ENCODE measurements at regions not wholly inside any gene's neighbourhood (a gene's known extent, or its start where the extent isn't known, plus 50 kb on each side); places are given as distances from the start of the nearest gene placed in this dataset.

GRCh38 chr14:101176535-101177205, 273.1 kb upstream of the RTL1 start:
- peak; percentile 55 for DNase-seq (ENCODE audit: low spot score)
- H3K4me3 ChIP-seq, result no peak overlapping the region
- no peaks in the 10 kb centered on the region for H3K27me3 ChIP-seq
- peaks cover 0 to 6% of the 10 kb centered on the region in 2 donors for H3K9me3 ChIP-seq
- H3K4me1 ChIP-seq, result no peaks in the 10 kb centered on the region
- H3K27ac ChIP-seq, result no peak overlapping the region
- no peak for TF ChIP-seq CTCF (IDR thresholded peaks at IDR 0.05)
- no peaks in the 10 kb centered on the region for H3K36me3 ChIP-seq

GRCh38 chr14:101177301-101177971, 273.9 kb upstream of the RTL1 start:
- peaks cover 0 to 6% of the 10 kb centered on the region in 2 donors for H3K9me3 ChIP-seq
- no peak for TF ChIP-seq CTCF (IDR thresholded peaks at IDR 0.05)
- H3K27me3 ChIP-seq, result no peaks in the 10 kb centered on the region
- H3K4me1 ChIP-seq, result no peaks in the 10 kb centered on the region
- H3K36me3 ChIP-seq, result no peaks in the 10 kb centered on the region
- no peak overlapping the region for H3K27ac ChIP-seq
- DNase-seq (ENCODE audit: low spot score), result peak; percentile 54
- no peak overlapping the region for H3K4me3 ChIP-seq

- TF ChIP-seq CTCF (IDR thresholded peaks at IDR 0.05), result no peak
- H3K4me3 ChIP-seq, result no peak overlapping the region
- peaks cover 0 to 2% of the 10 kb centered on the region in 2 donors for H3K9me3 ChIP-seq
- no peaks in the 10 kb centered on the region for H3K36me3 ChIP-seq
- H3K4me1 ChIP-seq, result no peaks in the 10 kb centered on the region
- no peak overlapping the region for H3K27ac ChIP-seq
- no peaks in the 10 kb centered on the region for H3K27me3 ChIP-seq
- peak; percentile 40 for DNase-seq (ENCODE audit: low spot score)
Observed at GRCh38 chr14:101178184-101179072, 274.9 kb upstream of the RTL1 start.

- Histone ChIP-seq H3K4me3 (no peak overlapping the region), H3K36me3 (no peaks in the 10 kb centered on the region), H3K9me3 (no peaks in the 10 kb centered on the region), H3K27me3 (no peaks in the 10 kb centered on the region), H3K27ac (no peak overlapping the region), H3K4me1 (no peaks in the 10 kb centered on the region)
- peak; percentile 36 for DNase-seq (ENCODE audit: low spot score)
- no peak for TF ChIP-seq CTCF (IDR thresholded peaks at IDR 0.05)
Observed at GRCh38 chr14:101179691-101180211, 276.2 kb upstream of the RTL1 start.

- Histone ChIP-seq H3K36me3 (no peaks in the 10 kb centered on the region), H3K4me3 (no peak overlapping the region), H3K4me1 (no peaks in the 10 kb centered on the region), H3K9me3 (no peaks in the 10 kb centered on the region), H3K27ac (no peak overlapping the region), H3K27me3 (no peaks in the 10 kb centered on the region)
- DNase-seq (ENCODE audit: low spot score), result peak; percentile 42
- no peak for TF ChIP-seq CTCF (IDR thresholded peaks at IDR 0.05)
Observed at GRCh38 chr14:101181446-101182313, 278.2 kb upstream of the RTL1 start.

All from right atrium auricular region (tissue), 2 donors.